ENCODE measurements at regions not wholly inside any gene's neighbourhood (a gene's known extent, or its start where the extent isn't known, plus 50 kb on each side); places are given as distances from the start of the nearest gene placed in this dataset.

DNA sequence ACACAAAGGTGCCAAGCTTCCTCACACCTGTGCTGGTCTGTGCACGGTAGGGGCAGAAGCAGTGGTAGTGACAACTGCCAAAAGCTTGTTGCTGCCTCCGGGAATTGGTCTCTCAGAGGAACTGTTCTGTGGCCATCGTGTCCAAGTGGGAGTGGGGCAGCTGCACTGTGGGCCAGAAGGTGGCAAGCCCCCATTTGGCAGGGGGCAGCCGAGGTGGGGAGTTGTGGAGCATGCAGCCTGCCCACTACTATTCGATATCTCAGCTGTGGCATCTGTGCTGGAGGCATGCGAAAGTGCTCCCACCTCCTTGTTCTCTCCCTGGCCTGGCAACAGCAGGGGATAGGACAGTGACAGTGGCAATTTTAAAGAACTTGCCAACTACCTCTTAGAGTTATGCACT lies 192.8 kb downstream of the TBX22 start:
- intact Hi-C loops (cut with micrococcal nuclease), result no loop called here
- DNase-seq (no peak), ATAC-seq (no peak)
- H3K27ac Mint-ChIP-seq, result no peak overlapping the region
- no peaks in the 10 kb centered on the region for H3K9me3 Mint-ChIP-seq
- ChIA-PET POLR2A (no interaction called here), CTCF (no interaction called here)
- no peaks in the 10 kb centered on the region for H3K36me3 Mint-ChIP-seq (ENCODE audit: low read depth)
- no peak overlapping the region for H3K4me3 Mint-ChIP-seq
- no peaks in the 10 kb centered on the region for H3K27me3 Mint-ChIP-seq
- no peaks in the 10 kb centered on the region for H3K4me1 Mint-ChIP-seq (ENCODE audit: low read depth)
- TF ChIP-seq, protein P1, sequence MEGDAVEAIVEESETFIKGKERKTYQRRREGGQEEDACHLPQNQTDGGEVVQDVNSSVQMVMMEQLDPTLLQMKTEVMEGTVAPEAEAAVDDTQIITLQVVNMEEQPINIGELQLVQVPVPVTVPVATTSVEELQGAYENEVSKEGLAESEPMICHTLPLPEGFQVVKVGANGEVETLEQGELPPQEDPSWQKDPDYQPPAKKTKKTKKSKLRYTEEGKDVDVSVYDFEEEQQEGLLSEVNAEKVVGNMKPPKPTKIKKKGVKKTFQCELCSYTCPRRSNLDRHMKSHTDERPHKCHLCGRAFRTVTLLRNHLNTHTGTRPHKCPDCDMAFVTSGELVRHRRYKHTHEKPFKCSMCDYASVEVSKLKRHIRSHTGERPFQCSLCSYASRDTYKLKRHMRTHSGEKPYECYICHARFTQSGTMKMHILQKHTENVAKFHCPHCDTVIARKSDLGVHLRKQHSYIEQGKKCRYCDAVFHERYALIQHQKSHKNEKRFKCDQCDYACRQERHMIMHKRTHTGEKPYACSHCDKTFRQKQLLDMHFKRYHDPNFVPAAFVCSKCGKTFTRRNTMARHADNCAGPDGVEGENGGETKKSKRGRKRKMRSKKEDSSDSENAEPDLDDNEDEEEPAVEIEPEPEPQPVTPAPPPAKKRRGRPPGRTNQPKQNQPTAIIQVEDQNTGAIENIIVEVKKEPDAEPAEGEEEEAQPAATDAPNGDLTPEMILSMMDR (IDR thresholded peaks at IDR 0.05), result no peak

DNA sequence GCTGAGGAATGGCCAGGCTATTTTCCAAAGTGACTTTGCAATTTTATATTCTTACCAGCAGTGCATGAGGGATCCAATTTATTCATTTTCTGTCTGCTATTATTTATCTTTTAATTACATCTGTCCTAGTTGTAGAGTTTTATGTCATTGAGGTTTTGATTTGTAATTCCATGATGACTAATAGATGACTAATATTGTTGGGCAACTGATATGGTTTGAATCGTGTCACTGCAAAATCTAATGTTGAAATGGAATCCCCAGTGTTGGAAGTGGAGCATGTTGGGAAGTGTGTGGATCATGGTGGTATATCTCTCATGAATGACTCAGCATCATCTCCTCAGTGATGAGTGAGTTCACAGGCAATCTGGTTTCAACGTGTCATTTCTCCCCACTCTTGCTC lies 201.5 kb downstream of the TBX22 start:
- Mint-ChIP-seq H3K4me1 (ENCODE audit: low read depth) (no peaks in the 10 kb centered on the region), H3K9me3 (peaks cover 2% of the 10 kb centered on the region), H3K27me3 (no peaks in the 10 kb centered on the region), H3K27ac (no peak overlapping the region), H3K4me3 (no peak overlapping the region), H3K36me3 (ENCODE audit: low read depth) (no peaks in the 10 kb centered on the region)
- CTCF ChIA-PET, result no interaction called here
- ATAC-seq, result no peak
- intact Hi-C loops (cut with micrococcal nuclease), result no loop called here
- DNase-seq, result no peak
- POLR2A ChIA-PET, result no interaction called here
- TF ChIP-seq, protein P1 (IDR thresholded peaks at IDR 0.05), result no peak

DNA sequence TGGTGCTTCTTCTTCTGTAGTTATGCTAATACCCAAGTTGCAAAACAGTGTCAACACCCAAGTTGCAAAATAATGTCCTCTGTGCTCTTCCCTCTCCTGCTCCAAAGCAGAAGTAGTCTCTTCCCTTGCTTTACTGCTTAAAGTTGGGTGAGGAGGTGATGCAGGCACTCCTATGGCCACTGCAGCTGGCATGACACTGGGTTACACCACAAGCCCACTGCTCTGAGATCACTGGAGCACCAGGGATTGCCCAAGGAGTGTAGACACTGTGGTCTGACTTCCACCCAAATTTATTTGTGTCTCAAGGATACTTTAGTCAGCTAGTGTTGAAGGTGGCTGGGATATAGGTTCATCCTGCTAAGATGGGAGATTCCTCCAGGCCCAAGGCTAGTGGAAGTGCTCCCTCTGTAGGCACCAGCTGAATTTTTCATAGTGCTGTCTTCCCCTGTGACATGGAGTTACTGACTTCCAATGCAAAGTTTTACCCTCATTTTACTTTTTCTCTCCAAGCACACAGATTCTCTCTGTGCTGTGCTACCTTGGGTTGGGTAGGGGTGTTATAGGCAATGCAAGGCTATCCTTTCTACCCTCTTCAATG lies 196.2 kb upstream of the TENT5D start:
- no peaks in the 10 kb centered on the region for H3K36me3 Mint-ChIP-seq (ENCODE audit: low read depth)
- ChIA-PET CTCF (no interaction called here), POLR2A (no interaction called here)
- DNase-seq (no peak), ATAC-seq (no peak)
- H3K27me3 Mint-ChIP-seq, result no peaks in the 10 kb centered on the region
- no peak overlapping the region for H3K4me3 Mint-ChIP-seq
- peaks cover 2% of the 10 kb centered on the region for H3K9me3 Mint-ChIP-seq
- TF ChIP-seq, protein P1 (IDR thresholded peaks at IDR 0.05), result no peak
- intact Hi-C loops (cut with micrococcal nuclease), result no loop called here
- H3K27ac Mint-ChIP-seq, result no peak overlapping the region
- H3K4me1 Mint-ChIP-seq (ENCODE audit: low read depth), result no peaks in the 10 kb centered on the region

DNA sequence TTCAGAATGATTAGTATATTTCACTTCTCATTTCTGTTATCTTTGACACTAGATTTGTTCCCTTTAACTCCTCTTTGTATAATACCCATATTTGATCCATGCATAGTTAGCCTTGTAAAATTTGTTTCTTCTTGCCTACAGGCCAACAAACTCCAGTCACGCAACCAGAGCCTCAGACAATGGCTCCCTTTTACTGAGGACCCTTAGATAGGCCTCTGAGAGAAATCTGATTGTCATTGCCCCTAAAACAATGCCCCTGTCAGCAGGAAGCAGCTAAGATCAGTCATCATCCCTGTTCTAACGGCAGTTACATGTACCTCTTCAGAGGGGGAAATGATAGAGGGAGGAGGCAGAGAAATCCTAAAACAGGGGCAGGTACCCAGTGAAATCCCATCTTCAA lies 190.6 kb upstream of the TENT5D start:
- intact Hi-C loops (cut with micrococcal nuclease), result no loop called here
- Mint-ChIP-seq H3K27me3 (no peaks in the 10 kb centered on the region), H3K36me3 (ENCODE audit: low read depth) (no peaks in the 10 kb centered on the region), H3K4me3 (no peak overlapping the region), H3K4me1 (ENCODE audit: low read depth) (no peaks in the 10 kb centered on the region), H3K9me3 (no peaks in the 10 kb centered on the region), H3K27ac (no peak overlapping the region)
- DNase-seq (no peak), ATAC-seq (no peak)
- ChIA-PET POLR2A (no interaction called here), CTCF (no interaction called here)
- TF ChIP-seq, protein P1 (IDR thresholded peaks at IDR 0.05), result no peak

DNA sequence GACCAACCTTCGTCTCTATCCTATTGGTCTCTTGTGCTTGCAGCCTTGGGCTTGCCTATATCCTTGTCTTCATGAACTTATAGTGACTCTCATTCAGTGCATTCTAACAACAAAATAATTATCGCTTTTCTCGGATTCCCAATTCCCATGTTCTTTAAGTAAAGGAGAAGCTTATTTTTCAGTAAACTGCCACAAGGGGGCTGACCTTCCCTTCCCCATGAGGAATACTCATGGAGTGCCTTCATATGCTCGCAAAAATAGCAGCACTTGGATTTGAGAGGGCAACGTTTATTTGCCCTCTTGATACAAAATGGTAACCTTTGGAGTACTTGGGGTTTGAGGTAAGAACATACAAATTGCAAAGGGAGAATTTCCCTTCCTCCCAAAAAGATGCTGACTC lies 183.2 kb upstream of the TENT5D start:
- ChIA-PET POLR2A (no interaction called here), CTCF (no interaction called here)
- Mint-ChIP-seq H3K27ac (no peak overlapping the region), H3K4me1 (ENCODE audit: low read depth) (no peaks in the 10 kb centered on the region), H3K4me3 (no peak overlapping the region), H3K27me3 (no peaks in the 10 kb centered on the region), H3K36me3 (ENCODE audit: low read depth) (no peaks in the 10 kb centered on the region), H3K9me3 (no peaks in the 10 kb centered on the region)
- ATAC-seq (no peak), DNase-seq (no peak)
- intact Hi-C loops (cut with micrococcal nuclease), result no loop called here
- TF ChIP-seq, protein P1 (IDR thresholded peaks at IDR 0.05), result no peak

Measured in activated CD8-positive, alpha-beta T cell treated with anti-CD3 and anti-CD28 coated beads for 36 hours (primary cell).